ENCODE measurements at regions not wholly inside any gene's neighbourhood (a gene's known extent, or its start where the extent isn't known, plus 50 kb on each side); places are given as distances from the start of the nearest gene placed in this dataset.
"Not testable (repeated sequence)": the region's sequence is repeated elsewhere in the genome, so short reads cannot be mapped to it uniquely, and the experiment has no call there.

GRCh38 chr18:11457853-11458252, 151.5 kb upstream of the SLC35G4 start:
- not testable (repeated sequence) for H3K36me3 ChIP-seq (ENCODE audit: control insufficient read depth, insufficient read depth, low read length); H3K9ac ChIP-seq (ENCODE audit: low read depth, low read length); H3K27ac ChIP-seq (ENCODE audit: low read depth, low read length); H3K4me1 ChIP-seq (ENCODE audit: control insufficient read depth, insufficient read depth, low read length); H3K4me3 ChIP-seq (ENCODE audit: low read depth, low read length); H3K9me3 ChIP-seq (ENCODE audit: control insufficient read depth, insufficient read depth, low read length); H3K27me3 ChIP-seq (ENCODE audit: control insufficient read depth, insufficient read depth, low read length)

- Histone ChIP-seq H3K9ac (ENCODE audit: low read depth, low read length) (no peak overlapping the region), H3K27ac (ENCODE audit: low read depth, low read length) (no peak overlapping the region), H3K27me3 (ENCODE audit: control insufficient read depth, insufficient read depth, low read length) (no peaks in the 10 kb centered on the region), H3K36me3 (ENCODE audit: control insufficient read depth, insufficient read depth, low read length) (no peaks in the 10 kb centered on the region), H3K9me3 (ENCODE audit: control insufficient read depth, insufficient read depth, low read length) (no peaks in the 10 kb centered on the region), H3K4me3 (ENCODE audit: low read depth, low read length) (no peak overlapping the region), H3K4me1 (ENCODE audit: control insufficient read depth, insufficient read depth, low read length) (no peaks in the 10 kb centered on the region)
Observed at GRCh38 chr18:11454040-11454439, 155.4 kb upstream of the SLC35G4 start.

GRCh38 chr18:11444169-11444568, 165.2 kb upstream of the SLC35G4 start:
- not testable (repeated sequence) for H3K9me3 ChIP-seq (ENCODE audit: control insufficient read depth, insufficient read depth, low read length); H3K4me3 ChIP-seq (ENCODE audit: low read depth, low read length); H3K36me3 ChIP-seq (ENCODE audit: control insufficient read depth, insufficient read depth, low read length); H3K27ac ChIP-seq (ENCODE audit: low read depth, low read length); H3K9ac ChIP-seq (ENCODE audit: low read depth, low read length); H3K4me1 ChIP-seq (ENCODE audit: control insufficient read depth, insufficient read depth, low read length); H3K27me3 ChIP-seq (ENCODE audit: control insufficient read depth, insufficient read depth, low read length)

GRCh38 chr18:11437046-11437445, 172.3 kb upstream of the SLC35G4 start:
- no peaks in the 10 kb centered on the region for H3K36me3 ChIP-seq (ENCODE audit: control insufficient read depth, insufficient read depth, low read length)
- H3K27ac ChIP-seq (ENCODE audit: low read depth, low read length) = no peak overlapping the region
- no peaks in the 10 kb centered on the region for H3K9me3 ChIP-seq (ENCODE audit: control insufficient read depth, insufficient read depth, low read length)
- no peaks in the 10 kb centered on the region for H3K27me3 ChIP-seq (ENCODE audit: control insufficient read depth, insufficient read depth, low read length)
- no peak overlapping the region for H3K9ac ChIP-seq (ENCODE audit: low read depth, low read length)
- H3K4me1 ChIP-seq (ENCODE audit: control insufficient read depth, insufficient read depth, low read length) = no peaks in the 10 kb centered on the region
- H3K4me3 ChIP-seq (ENCODE audit: low read depth, low read length) = no peak overlapping the region

- no peaks in the 10 kb centered on the region for H3K27me3 ChIP-seq (ENCODE audit: control insufficient read depth, insufficient read depth, low read length)
Observed at GRCh38 chr18:11432360-11432811, 177.0 kb upstream of the SLC35G4 start.

GRCh38 chr18:11429876-11430275, 179.5 kb upstream of the SLC35G4 start:
- no peak overlapping the region for H3K4me3 ChIP-seq (ENCODE audit: low read depth, low read length)
- H3K9ac ChIP-seq (ENCODE audit: low read depth, low read length) = no peak overlapping the region
- H3K27ac ChIP-seq (ENCODE audit: low read depth, low read length) = no peak overlapping the region
- no peaks in the 10 kb centered on the region for H3K4me1 ChIP-seq (ENCODE audit: control insufficient read depth, insufficient read depth, low read length)
- no peaks in the 10 kb centered on the region for H3K36me3 ChIP-seq (ENCODE audit: control insufficient read depth, insufficient read depth, low read length)
- no peaks in the 10 kb centered on the region for H3K27me3 ChIP-seq (ENCODE audit: control insufficient read depth, insufficient read depth, low read length)
- H3K9me3 ChIP-seq (ENCODE audit: control insufficient read depth, insufficient read depth, low read length) = no peaks in the 10 kb centered on the region

More at GRCh38 chr18:11432360-11432811, 177.0 kb upstream of the SLC35G4 start:
- no peak overlapping the region for H3K27ac ChIP-seq (ENCODE audit: low read depth, low read length)
- H3K9ac ChIP-seq (ENCODE audit: low read depth, low read length) = no peak overlapping the region
- H3K36me3 ChIP-seq (ENCODE audit: control insufficient read depth, insufficient read depth, low read length) = no peaks in the 10 kb centered on the region
- no peaks in the 10 kb centered on the region for H3K9me3 ChIP-seq (ENCODE audit: control insufficient read depth, insufficient read depth, low read length)
- no peak overlapping the region for H3K4me3 ChIP-seq (ENCODE audit: low read depth, low read length)
- no peaks in the 10 kb centered on the region for H3K4me1 ChIP-seq (ENCODE audit: control insufficient read depth, insufficient read depth, low read length)

GRCh38 chr18:11425211-11425610, 184.2 kb upstream of the SLC35G4 start:
- H3K4me3 ChIP-seq (ENCODE audit: low read depth, low read length) = no peak overlapping the region
- no peaks in the 10 kb centered on the region for H3K27me3 ChIP-seq (ENCODE audit: control insufficient read depth, insufficient read depth, low read length)
- no peak overlapping the region for H3K9ac ChIP-seq (ENCODE audit: low read depth, low read length)
- H3K27ac ChIP-seq (ENCODE audit: low read depth, low read length) = no peak overlapping the region
- no peaks in the 10 kb centered on the region for H3K9me3 ChIP-seq (ENCODE audit: control insufficient read depth, insufficient read depth, low read length)
- no peaks in the 10 kb centered on the region for H3K4me1 ChIP-seq (ENCODE audit: control insufficient read depth, insufficient read depth, low read length)
- H3K36me3 ChIP-seq (ENCODE audit: control insufficient read depth, insufficient read depth, low read length) = no peaks in the 10 kb centered on the region

- Histone ChIP-seq H3K36me3 (ENCODE audit: control insufficient read depth, insufficient read depth, low read length) (no peaks in the 10 kb centered on the region), H3K27me3 (ENCODE audit: control insufficient read depth, insufficient read depth, low read length) (no peaks in the 10 kb centered on the region), H3K4me1 (ENCODE audit: control insufficient read depth, insufficient read depth, low read length) (no peaks in the 10 kb centered on the region), H3K9me3 (ENCODE audit: control insufficient read depth, insufficient read depth, low read length) (no peaks in the 10 kb centered on the region), H3K4me3 (ENCODE audit: low read depth, low read length) (no peak overlapping the region), H3K9ac (ENCODE audit: low read depth, low read length) (no peak overlapping the region), H3K27ac (ENCODE audit: low read depth, low read length) (no peak overlapping the region)
Observed at GRCh38 chr18:11419338-11419737, 190.1 kb upstream of the SLC35G4 start.

- Histone ChIP-seq H3K9ac (ENCODE audit: low read depth, low read length) (no peak overlapping the region), H3K4me3 (ENCODE audit: low read depth, low read length) (no peak overlapping the region), H3K27me3 (ENCODE audit: control insufficient read depth, insufficient read depth, low read length) (no peaks in the 10 kb centered on the region), H3K27ac (ENCODE audit: low read depth, low read length) (no peak overlapping the region), H3K4me1 (ENCODE audit: control insufficient read depth, insufficient read depth, low read length) (peaks cover 9% of the 10 kb centered on the region), H3K36me3 (ENCODE audit: control insufficient read depth, insufficient read depth, low read length) (no peaks in the 10 kb centered on the region), H3K9me3 (ENCODE audit: control insufficient read depth, insufficient read depth, low read length) (no peaks in the 10 kb centered on the region)
Observed at GRCh38 chr18:11412811-11413210, 196.6 kb upstream of the SLC35G4 start.

GRCh38 chr18:11411048-11411447, 198.3 kb upstream of the SLC35G4 start:
- Histone ChIP-seq H3K9ac (ENCODE audit: low read depth, low read length) (no peak overlapping the region), H3K36me3 (ENCODE audit: control insufficient read depth, insufficient read depth, low read length) (no peaks in the 10 kb centered on the region), H3K27me3 (ENCODE audit: control insufficient read depth, insufficient read depth, low read length) (no peaks in the 10 kb centered on the region), H3K27ac (ENCODE audit: low read depth, low read length) (no peak overlapping the region), H3K9me3 (ENCODE audit: control insufficient read depth, insufficient read depth, low read length) (no peaks in the 10 kb centered on the region), H3K4me3 (ENCODE audit: low read depth, low read length) (no peak overlapping the region), H3K4me1 (ENCODE audit: control insufficient read depth, insufficient read depth, low read length) (peaks cover 9% of the 10 kb centered on the region)

GRCh38 chr18:11408555-11409065, 200.8 kb upstream of the SLC35G4 start:
- H3K4me3 ChIP-seq (ENCODE audit: low read depth, low read length) = no peak overlapping the region
- H3K36me3 ChIP-seq (ENCODE audit: control insufficient read depth, insufficient read depth, low read length) = no peaks in the 10 kb centered on the region

GRCh38 chr18:11407940-11408339, 201.5 kb upstream of the SLC35G4 start:
- no peak overlapping the region for H3K27ac ChIP-seq (ENCODE audit: low read depth, low read length)

More at GRCh38 chr18:11408555-11409065, 200.8 kb upstream of the SLC35G4 start:
- H3K9ac ChIP-seq (ENCODE audit: low read depth, low read length) = no peak overlapping the region
- H3K4me1 ChIP-seq (ENCODE audit: control insufficient read depth, insufficient read depth, low read length) = peaks cover 9% of the 10 kb centered on the region
- no peak overlapping the region for H3K27ac ChIP-seq (ENCODE audit: low read depth, low read length)
- no peaks in the 10 kb centered on the region for H3K27me3 ChIP-seq (ENCODE audit: control insufficient read depth, insufficient read depth, low read length)
- H3K9me3 ChIP-seq (ENCODE audit: control insufficient read depth, insufficient read depth, low read length) = no peaks in the 10 kb centered on the region

More at GRCh38 chr18:11407940-11408339, 201.5 kb upstream of the SLC35G4 start:
- Histone ChIP-seq H3K4me3 (ENCODE audit: low read depth, low read length) (no peak overlapping the region), H3K9ac (ENCODE audit: low read depth, low read length) (no peak overlapping the region), H3K9me3 (ENCODE audit: control insufficient read depth, insufficient read depth, low read length) (no peaks in the 10 kb centered on the region), H3K27me3 (ENCODE audit: control insufficient read depth, insufficient read depth, low read length) (no peaks in the 10 kb centered on the region), H3K4me1 (ENCODE audit: control insufficient read depth, insufficient read depth, low read length) (peaks cover 9% of the 10 kb centered on the region), H3K36me3 (ENCODE audit: control insufficient read depth, insufficient read depth, low read length) (no peaks in the 10 kb centered on the region)
